Epithelial cell of prostate (primary cell): ENCODE measurements at regions not wholly inside any gene's neighbourhood (a gene's known extent, or its start where the extent isn't known, plus 50 kb on each side); places are given as distances from the start of the nearest gene placed in this dataset.
"Not testable (repeated sequence)": the region's sequence is repeated elsewhere in the genome, so short reads cannot be mapped to it uniquely, and the experiment has no call there.

Experiments used
- DNase-seq: peaks from one replicate; pipeline ENCODE4 v3.0.0-alpha.2; 2011; ENCODE audit warnings: low read depth, low spot score
- H3K27ac ChIP-seq: fragments of 450-650 bp; 2 replicates; pipeline ENCODE4 v1.5.1; 2017; ENCODE audit warnings: mild to moderate bottlenecking

DNA sequence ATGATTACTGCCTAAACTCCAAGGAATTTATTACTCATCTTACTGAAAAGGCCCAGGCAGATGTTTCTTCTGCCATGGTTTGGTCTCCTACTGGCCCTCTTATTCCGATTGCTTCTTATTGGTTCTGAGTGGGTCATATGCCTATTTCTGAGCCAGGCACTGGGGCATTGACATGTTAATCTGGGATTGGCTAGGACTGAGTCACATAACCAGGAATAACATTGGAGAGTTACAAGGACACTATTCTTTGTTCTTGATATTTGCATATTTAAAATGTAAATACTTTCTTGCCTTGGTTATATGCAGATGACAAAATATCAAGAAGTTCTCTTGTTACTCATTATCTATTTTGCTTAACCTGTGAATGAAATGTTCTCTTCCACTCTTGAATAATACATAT is 534.4 kb upstream of the SLC39A10 start:
- no peak for DNase-seq
- H3K27ac ChIP-seq: no peak overlapping the region

GRCh38 chr2:195121341-195121740 is 535.7 kb upstream of the SLC39A10 start:
- H3K27ac ChIP-seq: no peak overlapping the region
- no peak for DNase-seq

- no peak for DNase-seq
Observed at GRCh38 chr2:195119231-195119630, 537.8 kb upstream of the SLC39A10 start.

DNA sequence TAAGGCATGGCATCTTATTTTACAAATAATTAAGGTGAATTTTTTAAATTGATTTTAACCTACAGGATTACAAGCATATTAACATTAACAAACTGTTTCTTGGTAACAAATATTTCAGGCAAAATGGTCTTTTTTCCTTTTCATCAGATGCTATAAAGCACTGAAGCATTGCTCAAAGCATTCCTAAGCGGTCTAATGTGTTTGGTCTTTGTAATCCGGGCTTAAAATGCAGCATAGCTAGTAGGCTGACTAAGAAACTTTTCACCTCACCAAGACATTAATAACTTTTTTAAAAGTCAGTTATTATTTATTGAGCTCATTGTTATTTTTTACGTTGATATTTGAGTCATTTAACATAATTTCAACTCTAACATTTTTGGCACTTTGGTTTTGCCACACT is 538.8 kb upstream of the SLC39A10 start:
- no peak for DNase-seq

More at GRCh38 chr2:195119231-195119630, 537.8 kb upstream of the SLC39A10 start:
- H3K27ac ChIP-seq: no peak overlapping the region

GRCh38 chr2:195117011-195117410 is 540.0 kb upstream of the SLC39A10 start:
- H3K27ac ChIP-seq: no peak overlapping the region

More for the DNA sequence above, 538.8 kb upstream of the SLC39A10 start:
- no peak overlapping the region for H3K27ac ChIP-seq

DNA sequence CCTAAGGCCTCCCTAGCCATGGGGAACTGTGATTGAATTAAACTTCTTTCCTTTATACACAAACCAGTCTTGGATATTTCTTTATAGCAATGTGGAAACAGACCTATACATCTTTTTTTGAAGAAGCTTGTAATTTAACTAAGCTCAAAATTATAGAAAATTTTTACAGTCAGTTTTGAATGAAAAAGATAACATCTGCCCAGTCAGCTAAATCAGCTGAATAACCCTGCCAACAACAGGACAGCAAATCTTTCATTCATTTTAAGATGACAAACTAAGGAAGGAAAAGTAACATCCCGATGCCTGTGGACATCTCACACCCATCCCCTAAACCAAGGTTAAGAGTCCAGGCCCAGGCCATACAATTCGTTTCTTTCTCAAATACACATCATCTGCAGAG is 541.3 kb upstream of the SLC39A10 start:
- H3K27ac ChIP-seq: no peak overlapping the region
- DNase-seq: no peak

More at GRCh38 chr2:195117011-195117410, 540.0 kb upstream of the SLC39A10 start:
- no peak for DNase-seq

GRCh38 chr2:195108182-195108581 is 548.8 kb upstream of the SLC39A10 start:
- DNase-seq: no peak
- H3K27ac ChIP-seq: peak overlapping the region; percentile 37

GRCh38 chr2:195106681-195107380 is 550.2 kb upstream of the SLC39A10 start:
- DNase-seq: no peak
- H3K27ac ChIP-seq: peak overlapping the region; percentile 50

GRCh38 chr2:195105581-195105980 is 551.4 kb upstream of the SLC39A10 start:
- peak overlapping the region; percentile 50 for H3K27ac ChIP-seq
- DNase-seq: peak; percentile 3

DNA sequence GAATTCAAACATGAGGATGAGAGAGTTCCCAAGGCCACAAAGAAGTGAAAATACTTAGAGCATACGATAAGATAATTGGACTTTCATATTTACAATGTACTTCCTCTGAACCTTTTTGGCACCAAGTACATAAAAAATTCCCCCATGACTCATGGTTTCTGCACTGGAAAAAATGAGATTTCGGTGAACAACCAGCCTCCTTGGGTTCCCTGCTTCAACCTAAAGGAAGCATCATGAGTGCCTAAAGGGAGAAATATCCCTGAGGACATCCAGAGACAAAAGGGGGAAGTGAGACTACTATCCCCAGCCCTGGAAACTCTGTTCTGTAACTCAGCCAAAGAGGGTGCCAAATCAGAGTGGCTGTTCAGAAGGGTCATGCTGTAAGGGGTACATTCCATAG is 562.7 kb upstream of the SLC39A10 start:
- no peak for DNase-seq
- H3K27ac ChIP-seq: no peak overlapping the region

DNA sequence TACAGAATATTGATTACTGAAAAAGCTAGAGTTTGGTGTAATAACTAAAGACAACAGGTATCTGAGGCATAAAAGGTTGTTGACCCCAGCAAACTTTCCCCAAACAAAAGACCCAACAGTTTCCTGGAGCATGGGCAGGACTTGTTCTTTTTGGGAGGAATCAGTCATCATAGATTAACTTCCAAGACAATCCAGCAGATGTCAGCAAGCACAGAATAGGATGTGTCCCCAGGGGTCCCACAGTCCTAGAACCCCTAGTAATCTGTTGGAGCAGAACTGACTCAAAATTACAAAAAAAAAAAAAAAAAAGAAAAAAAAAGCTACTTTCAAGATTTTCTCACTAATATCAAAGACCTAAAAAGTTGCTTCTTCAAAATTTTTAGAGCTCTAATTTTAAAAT is 564.7 kb upstream of the SLC39A10 start:
- no peak for DNase-seq
- no peak overlapping the region for H3K27ac ChIP-seq

DNA sequence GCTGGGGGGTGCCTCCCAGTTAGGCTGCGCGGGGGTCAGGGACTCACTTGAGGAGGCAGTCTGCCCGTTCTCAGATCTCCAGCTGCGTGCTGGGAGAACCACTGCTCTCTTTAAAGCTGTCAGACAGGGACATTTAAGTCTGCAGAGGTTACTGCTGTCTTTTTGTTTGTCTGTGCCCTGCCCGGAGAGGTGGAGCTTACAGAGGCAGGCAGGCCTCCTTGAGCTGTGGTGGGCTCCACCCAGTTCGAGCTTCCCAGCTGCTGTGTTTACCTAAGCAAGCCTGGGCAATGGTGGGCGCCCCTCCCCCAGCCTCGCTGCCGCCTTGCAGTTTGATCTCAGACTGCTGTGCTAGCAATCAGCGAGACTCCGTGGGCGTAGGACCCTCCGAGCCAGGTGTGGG is 584.2 kb upstream of the SLC39A10 start:
- H3K27ac ChIP-seq, DNase-seq: not testable (repeated sequence)

- DNase-seq: no peak
Observed at GRCh38 chr2:195057001-195057400, 600.0 kb upstream of the SLC39A10 start.

DNA sequence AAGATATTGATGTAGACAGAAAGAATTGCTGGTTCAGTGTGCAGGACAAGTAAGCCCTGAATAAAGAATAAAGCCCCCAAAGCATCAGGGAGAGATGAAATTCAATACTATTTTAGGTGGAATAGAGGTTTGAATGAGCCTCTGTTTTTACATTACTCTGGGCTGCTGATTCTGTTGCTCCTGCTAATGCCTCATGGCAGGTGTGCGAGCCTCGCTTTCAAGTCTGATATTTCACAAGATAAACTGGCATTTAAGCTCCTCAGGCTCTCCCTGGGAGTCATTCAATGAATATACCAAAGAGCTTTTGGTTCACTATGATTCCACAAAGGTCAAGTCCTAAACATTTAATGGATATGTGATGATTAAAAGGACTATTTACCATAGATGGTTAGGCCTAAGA is 601.0 kb upstream of the SLC39A10 start:
- no peak for DNase-seq
- no peak overlapping the region for H3K27ac ChIP-seq

More at GRCh38 chr2:195057001-195057400, 600.0 kb upstream of the SLC39A10 start:
- no peak overlapping the region for H3K27ac ChIP-seq

DNA sequence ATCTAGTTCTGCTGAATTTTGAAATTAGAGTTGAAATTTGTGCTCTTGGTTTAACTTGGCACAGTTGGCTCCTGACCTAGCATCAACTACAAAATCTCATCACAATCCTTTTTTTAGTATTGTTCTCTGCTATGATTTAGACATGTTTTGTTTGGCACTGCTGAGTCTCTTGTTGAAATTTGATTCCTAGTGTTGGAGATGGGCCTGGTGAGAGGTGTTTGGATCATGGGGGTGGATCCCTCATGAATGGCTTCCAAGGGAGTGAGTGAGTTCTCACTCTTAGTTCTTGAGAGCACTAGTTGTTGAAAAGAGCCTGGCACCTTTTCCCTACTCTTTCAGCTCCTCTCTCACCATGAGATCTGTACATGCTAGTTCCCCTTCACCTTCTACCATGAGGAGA is 605.6 kb upstream of the SLC39A10 start:
- no peak for DNase-seq

DNA sequence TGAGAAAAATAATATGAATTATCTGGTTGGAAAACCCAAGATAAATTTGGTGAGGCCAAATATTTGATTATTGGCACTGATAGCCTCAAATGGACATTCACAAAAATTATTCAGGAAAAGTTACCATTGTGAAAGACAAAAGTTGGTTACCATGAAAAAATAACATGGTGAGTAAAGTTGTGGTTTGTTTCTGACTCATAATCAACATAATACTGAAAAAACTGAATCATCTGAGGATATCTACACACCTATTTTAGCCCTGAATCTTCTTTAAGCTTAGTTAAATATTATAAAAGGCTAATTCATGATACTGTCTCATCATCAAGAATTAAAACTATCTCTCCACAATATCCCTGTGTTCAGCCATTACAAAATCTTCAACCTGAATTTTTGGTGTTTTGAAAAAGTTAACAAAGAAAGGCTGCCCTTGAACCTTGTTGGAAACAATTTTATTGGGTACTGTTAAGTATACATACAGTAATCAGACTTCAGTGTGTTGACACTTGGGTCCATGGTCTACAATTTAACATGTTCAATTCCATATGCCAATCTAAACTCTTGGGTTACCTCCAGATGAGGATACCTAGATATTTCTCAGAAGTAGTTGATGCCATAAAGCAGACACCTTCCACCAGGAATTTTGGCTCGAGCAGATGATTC is 607.5 kb upstream of the SLC39A10 start:
- DNase-seq: no peak
- no peak overlapping the region for H3K27ac ChIP-seq

More for the DNA sequence above, 605.6 kb upstream of the SLC39A10 start:
- H3K27ac ChIP-seq: no peak overlapping the region

- no peak for DNase-seq
- no peak overlapping the region for H3K27ac ChIP-seq
Observed at GRCh38 chr2:195047955-195048354, 609.1 kb upstream of the SLC39A10 start.

GRCh38 chr2:195044801-195045200 is 612.2 kb upstream of the SLC39A10 start:
- no peak overlapping the region for H3K27ac ChIP-seq
- no peak for DNase-seq

GRCh38 chr2:195038153-195038552 is 618.9 kb upstream of the SLC39A10 start:
- no peak overlapping the region for H3K27ac ChIP-seq
- no peak for DNase-seq

GRCh38 chr2:195037045-195037444 is 620.0 kb upstream of the SLC39A10 start:
- H3K27ac ChIP-seq: no peak overlapping the region
- DNase-seq: no peak

GRCh38 chr2:195031411-195031810 is 625.6 kb upstream of the SLC39A10 start:
- no peak for DNase-seq
- no peak overlapping the region for H3K27ac ChIP-seq
